ENCODE measurements at regions not wholly inside any gene's neighbourhood (a gene's known extent, or its start where the extent isn't known, plus 50 kb on each side); places are given as distances from the start of the nearest gene placed in this dataset.

- Histone ChIP-seq H3K9ac (ENCODE audit: low read length) (no peak overlapping the region), H3K4me1 (ENCODE audit: low read length) (no peaks in the 10 kb centered on the region), H2AFZ (ENCODE audit: low read length) (no peak overlapping the region), H3K9me2 (replicated peaks; ENCODE audit: insufficient read depth, low read length) (no peaks in the 10 kb centered on the region), H3K27me3 (ENCODE audit: low read length) (no peaks in the 10 kb centered on the region), H4K20me1 (ENCODE audit: insufficient read depth, low read depth, low read length) (no peaks in the 10 kb centered on the region), H3K4me2 (ENCODE audit: low read depth, low read length, poor library complexity, severe bottlenecking) (no peak overlapping the region), H3K4me3 (ENCODE audit: low read length) (no peak overlapping the region), H3K79me2 (ENCODE audit: low read length) (no peaks in the 10 kb centered on the region), H3K36me3 (ENCODE audit: insufficient read depth, low read length) (no peaks in the 10 kb centered on the region), H3K27ac (ENCODE audit: low read length) (no peak overlapping the region), H3K9me3 (ENCODE audit: low read length) (no peaks in the 10 kb centered on the region)
- peak; percentile 41 for DNase-seq
Measured at GRCh38 chr6:128731249-128732165, 151.4 kb upstream of the LAMA2 start.

- Histone ChIP-seq H3K4me1 (ENCODE audit: low read length) (no peaks in the 10 kb centered on the region), H3K27me3 (ENCODE audit: low read length) (no peaks in the 10 kb centered on the region), H3K4me2 (ENCODE audit: low read depth, low read length, poor library complexity, severe bottlenecking) (no peak overlapping the region), H3K36me3 (ENCODE audit: insufficient read depth, low read length) (no peaks in the 10 kb centered on the region), H2AFZ (ENCODE audit: low read length) (no peak overlapping the region), H3K9me2 (replicated peaks; ENCODE audit: insufficient read depth, low read length) (no peaks in the 10 kb centered on the region), H3K27ac (ENCODE audit: low read length) (no peak overlapping the region), H3K9me3 (ENCODE audit: low read length) (no peaks in the 10 kb centered on the region), H4K20me1 (ENCODE audit: insufficient read depth, low read depth, low read length) (no peaks in the 10 kb centered on the region), H3K9ac (ENCODE audit: low read length) (no peak overlapping the region), H3K4me3 (ENCODE audit: low read length) (no peak overlapping the region), H3K79me2 (ENCODE audit: low read length) (no peaks in the 10 kb centered on the region)
- DNase-seq = no peak
Measured at GRCh38 chr6:128727500-128727899, 155.4 kb upstream of the LAMA2 start.

- no peaks in the 10 kb centered on the region for H3K9me2 ChIP-seq (replicated peaks; ENCODE audit: insufficient read depth, low read length)
- H3K4me3 ChIP-seq (ENCODE audit: low read length) = no peak overlapping the region
- no peaks in the 10 kb centered on the region for H3K4me1 ChIP-seq (ENCODE audit: low read length)
- no peak overlapping the region for H2AFZ ChIP-seq (ENCODE audit: low read length)
- H3K9me3 ChIP-seq (ENCODE audit: low read length) = no peaks in the 10 kb centered on the region
- H3K27me3 ChIP-seq (ENCODE audit: low read length) = no peaks in the 10 kb centered on the region
- H3K36me3 ChIP-seq (ENCODE audit: insufficient read depth, low read length) = no peaks in the 10 kb centered on the region
- H3K79me2 ChIP-seq (ENCODE audit: low read length) = no peaks in the 10 kb centered on the region
- no peak overlapping the region for H3K9ac ChIP-seq (ENCODE audit: low read length)
- peak; percentile 45 for DNase-seq
- H4K20me1 ChIP-seq (ENCODE audit: insufficient read depth, low read depth, low read length) = no peaks in the 10 kb centered on the region
- no peak overlapping the region for H3K27ac ChIP-seq (ENCODE audit: low read length)
- no peak overlapping the region for H3K4me2 ChIP-seq (ENCODE audit: low read depth, low read length, poor library complexity, severe bottlenecking)
Measured at GRCh38 chr6:128725271-128726233, 157.4 kb upstream of the LAMA2 start.

- H3K27me3 ChIP-seq (ENCODE audit: low read length) = no peaks in the 10 kb centered on the region
- H3K79me2 ChIP-seq (ENCODE audit: low read length) = no peaks in the 10 kb centered on the region
- H3K9me2 ChIP-seq (replicated peaks; ENCODE audit: insufficient read depth, low read length) = no peaks in the 10 kb centered on the region
- no peak overlapping the region for H3K4me2 ChIP-seq (ENCODE audit: low read depth, low read length, poor library complexity, severe bottlenecking)
- DNase-seq = no peak
- H2AFZ ChIP-seq (ENCODE audit: low read length) = no peak overlapping the region
- no peaks in the 10 kb centered on the region for H3K36me3 ChIP-seq (ENCODE audit: insufficient read depth, low read length)
- no peak overlapping the region for H3K9ac ChIP-seq (ENCODE audit: low read length)
- no peaks in the 10 kb centered on the region for H4K20me1 ChIP-seq (ENCODE audit: insufficient read depth, low read depth, low read length)
- H3K4me1 ChIP-seq (ENCODE audit: low read length) = no peaks in the 10 kb centered on the region
- no peak overlapping the region for H3K4me3 ChIP-seq (ENCODE audit: low read length)
- H3K9me3 ChIP-seq (ENCODE audit: low read length) = no peaks in the 10 kb centered on the region
- H3K27ac ChIP-seq (ENCODE audit: low read length) = no peak overlapping the region
Measured at GRCh38 chr6:128724738-128725137, 158.2 kb upstream of the LAMA2 start.

GRCh38 chr6:128723667-128724066 lies 159.3 kb upstream of the LAMA2 start:
- Histone ChIP-seq H2AFZ (ENCODE audit: low read length) (no peak overlapping the region), H3K4me2 (ENCODE audit: low read depth, low read length, poor library complexity, severe bottlenecking) (no peak overlapping the region), H3K27me3 (ENCODE audit: low read length) (no peaks in the 10 kb centered on the region), H3K79me2 (ENCODE audit: low read length) (no peaks in the 10 kb centered on the region), H3K9me2 (replicated peaks; ENCODE audit: insufficient read depth, low read length) (no peaks in the 10 kb centered on the region), H3K9ac (ENCODE audit: low read length) (no peak overlapping the region), H3K9me3 (ENCODE audit: low read length) (peaks cover 5% of the 10 kb centered on the region; the same call in 1 of the 2 replicates), H3K36me3 (ENCODE audit: insufficient read depth, low read length) (no peaks in the 10 kb centered on the region), H4K20me1 (ENCODE audit: insufficient read depth, low read depth, low read length) (no peaks in the 10 kb centered on the region), H3K4me3 (ENCODE audit: low read length) (no peak overlapping the region), H3K4me1 (ENCODE audit: low read length) (no peaks in the 10 kb centered on the region), H3K27ac (ENCODE audit: low read length) (no peak overlapping the region)
- no peak for DNase-seq

- Histone ChIP-seq H3K4me3 (ENCODE audit: low read length) (no peak overlapping the region), H3K36me3 (ENCODE audit: insufficient read depth, low read length) (no peaks in the 10 kb centered on the region), H3K9me2 (replicated peaks; ENCODE audit: insufficient read depth, low read length) (no peaks in the 10 kb centered on the region), H3K4me2 (ENCODE audit: low read depth, low read length, poor library complexity, severe bottlenecking) (no peak overlapping the region), H4K20me1 (ENCODE audit: insufficient read depth, low read depth, low read length) (no peaks in the 10 kb centered on the region), H3K4me1 (ENCODE audit: low read length) (no peaks in the 10 kb centered on the region), H3K9me3 (ENCODE audit: low read length) (peaks cover 5% of the 10 kb centered on the region; the same call in 1 of the 2 replicates), H2AFZ (ENCODE audit: low read length) (no peak overlapping the region), H3K27ac (ENCODE audit: low read length) (no peak overlapping the region), H3K9ac (ENCODE audit: low read length) (no peak overlapping the region), H3K27me3 (ENCODE audit: low read length) (no peaks in the 10 kb centered on the region), H3K79me2 (ENCODE audit: low read length) (no peaks in the 10 kb centered on the region)
- no peak for DNase-seq
Measured at GRCh38 chr6:128720891-128721290, 162.0 kb upstream of the LAMA2 start.

GRCh38 chr6:128719786-128720185 lies 163.2 kb upstream of the LAMA2 start:
- H3K9me2 ChIP-seq (replicated peaks; ENCODE audit: insufficient read depth, low read length) = no peaks in the 10 kb centered on the region
- no peak overlapping the region for H3K27ac ChIP-seq (ENCODE audit: low read length)
- DNase-seq = no peak
- no peaks in the 10 kb centered on the region for H3K4me1 ChIP-seq (ENCODE audit: low read length)
- H3K4me3 ChIP-seq (ENCODE audit: low read length) = no peak overlapping the region
- H3K27me3 ChIP-seq (ENCODE audit: low read length) = no peaks in the 10 kb centered on the region
- H3K4me2 ChIP-seq (ENCODE audit: low read depth, low read length, poor library complexity, severe bottlenecking) = no peak overlapping the region
- no peak overlapping the region for H2AFZ ChIP-seq (ENCODE audit: low read length)
- H3K9ac ChIP-seq (ENCODE audit: low read length) = no peak overlapping the region
- H3K9me3 ChIP-seq (ENCODE audit: low read length) = peaks cover 5% of the 10 kb centered on the region; the same call in 1 of the 2 replicates
- H3K36me3 ChIP-seq (ENCODE audit: insufficient read depth, low read length) = no peaks in the 10 kb centered on the region
- no peaks in the 10 kb centered on the region for H4K20me1 ChIP-seq (ENCODE audit: insufficient read depth, low read depth, low read length)
- no peaks in the 10 kb centered on the region for H3K79me2 ChIP-seq (ENCODE audit: low read length)

GRCh38 chr6:128713461-128713860 lies 169.5 kb upstream of the LAMA2 start:
- H2AFZ ChIP-seq (ENCODE audit: low read length) = no peak overlapping the region
- H3K4me1 ChIP-seq (ENCODE audit: low read length) = no peaks in the 10 kb centered on the region
- no peaks in the 10 kb centered on the region for H3K9me2 ChIP-seq (replicated peaks; ENCODE audit: insufficient read depth, low read length)
- no peak overlapping the region for H3K4me2 ChIP-seq (ENCODE audit: low read depth, low read length, poor library complexity, severe bottlenecking)
- no peaks in the 10 kb centered on the region for H3K27me3 ChIP-seq (ENCODE audit: low read length)
- no peaks in the 10 kb centered on the region for H3K36me3 ChIP-seq (ENCODE audit: insufficient read depth, low read length)
- no peak overlapping the region for H3K27ac ChIP-seq (ENCODE audit: low read length)
- DNase-seq = no peak
- H3K9ac ChIP-seq (ENCODE audit: low read length) = no peak overlapping the region
- H3K4me3 ChIP-seq (ENCODE audit: low read length) = no peak overlapping the region
- no peaks in the 10 kb centered on the region for H4K20me1 ChIP-seq (ENCODE audit: insufficient read depth, low read depth, low read length)
- no peaks in the 10 kb centered on the region for H3K79me2 ChIP-seq (ENCODE audit: low read length)
- H3K9me3 ChIP-seq (ENCODE audit: low read length) = peaks cover 7% of the 10 kb centered on the region; the same call in 1 of the 2 replicates
